Mesothelial cell of epicardium (in vitro differentiated cells): ENCODE measurements at regions not wholly inside any gene's neighbourhood (a gene's known extent, or its start where the extent isn't known, plus 50 kb on each side); places are given as distances from the start of the nearest gene placed in this dataset.

Experiments
- DNase-seq, 2 experiments: peaks; one replicate each; pipeline ENCODE4 v3.0.0; 2021; ENCODE audit warnings: low spot score in 2 of 2; ENCODE audit not compliant: unreplicated experiment in 2 of 2
- H3K27ac Mint-ChIP-seq: 2 replicates; pipeline ENCODE4 v1.8.0; 2021; ENCODE audit warnings: mixed read lengths
- H3K27me3 Mint-ChIP-seq: 2 replicates; pipeline ENCODE4 v1.8.0; 2021; ENCODE audit warnings: low read depth, mixed read lengths
- H3K36me3 Mint-ChIP-seq: 2 replicates; pipeline ENCODE4 v1.8.0; 2021; ENCODE audit warnings: mixed read lengths
- H3K4me1 Mint-ChIP-seq: 2 replicates; pipeline ENCODE4 v1.8.0; 2021; ENCODE audit warnings: mixed read lengths
- H3K4me3 Mint-ChIP-seq: 2 replicates; pipeline ENCODE4 v1.8.0; 2021; ENCODE audit warnings: mild to moderate bottlenecking, moderate library complexity, mixed read lengths
- H3K9me3 Mint-ChIP-seq: 2 replicates; pipeline ENCODE4 v1.8.0; 2021; ENCODE audit warnings: mixed read lengths
- TF ChIP-seq, protein P1 (sequence below): fragments of 200-600 bp; sonication (generic); IDR thresholded peaks from one replicate; pipeline ENCODE4 v1.5.0; 2021; ENCODE audit warnings: antibody characterized with exemption; ENCODE audit not compliant: unreplicated experiment

GRCh38 chr3:187802203-187802927 lies 57.1 kb upstream of the BCL6 start:
- TF ChIP-seq, protein P1, sequence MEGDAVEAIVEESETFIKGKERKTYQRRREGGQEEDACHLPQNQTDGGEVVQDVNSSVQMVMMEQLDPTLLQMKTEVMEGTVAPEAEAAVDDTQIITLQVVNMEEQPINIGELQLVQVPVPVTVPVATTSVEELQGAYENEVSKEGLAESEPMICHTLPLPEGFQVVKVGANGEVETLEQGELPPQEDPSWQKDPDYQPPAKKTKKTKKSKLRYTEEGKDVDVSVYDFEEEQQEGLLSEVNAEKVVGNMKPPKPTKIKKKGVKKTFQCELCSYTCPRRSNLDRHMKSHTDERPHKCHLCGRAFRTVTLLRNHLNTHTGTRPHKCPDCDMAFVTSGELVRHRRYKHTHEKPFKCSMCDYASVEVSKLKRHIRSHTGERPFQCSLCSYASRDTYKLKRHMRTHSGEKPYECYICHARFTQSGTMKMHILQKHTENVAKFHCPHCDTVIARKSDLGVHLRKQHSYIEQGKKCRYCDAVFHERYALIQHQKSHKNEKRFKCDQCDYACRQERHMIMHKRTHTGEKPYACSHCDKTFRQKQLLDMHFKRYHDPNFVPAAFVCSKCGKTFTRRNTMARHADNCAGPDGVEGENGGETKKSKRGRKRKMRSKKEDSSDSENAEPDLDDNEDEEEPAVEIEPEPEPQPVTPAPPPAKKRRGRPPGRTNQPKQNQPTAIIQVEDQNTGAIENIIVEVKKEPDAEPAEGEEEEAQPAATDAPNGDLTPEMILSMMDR: no peak
- Mint-ChIP-seq H3K27ac (no peak overlapping the region), H3K4me3 (no peak overlapping the region), H3K27me3 (no peaks in the 10 kb centered on the region), H3K9me3 (peaks cover 12% of the 10 kb centered on the region), H3K4me1 (peaks cover 5% of the 10 kb centered on the region), H3K36me3 (no peaks in the 10 kb centered on the region)
- DNase-seq: no peak

- no peaks in the 10 kb centered on the region for H3K36me3 Mint-ChIP-seq
- TF ChIP-seq, protein P1: no peak
- no peak overlapping the region for H3K4me3 Mint-ChIP-seq
- peaks cover 5% of the 10 kb centered on the region for H3K4me1 Mint-ChIP-seq
- H3K9me3 Mint-ChIP-seq: peaks cover 11% of the 10 kb centered on the region
- H3K27me3 Mint-ChIP-seq: no peaks in the 10 kb centered on the region
- DNase-seq: no peak
- no peak overlapping the region for H3K27ac Mint-ChIP-seq
Measured at GRCh38 chr3:187802928-187803259, 57.6 kb upstream of the BCL6 start.

- no peaks in the 10 kb centered on the region for H3K36me3 Mint-ChIP-seq
Measured at GRCh38 chr3:187804120-187804744, 59.0 kb upstream of the BCL6 start.

GRCh38 chr3:187804745-187805121 lies 59.5 kb upstream of the BCL6 start:
- no peak overlapping the region for H3K27ac Mint-ChIP-seq
- TF ChIP-seq, protein P1: no peak

More at GRCh38 chr3:187804120-187804744, 59.0 kb upstream of the BCL6 start:
- Mint-ChIP-seq H3K9me3 (peaks cover 8% of the 10 kb centered on the region), H3K4me3 (no peak overlapping the region), H3K27ac (no peak overlapping the region), H3K4me1 (peaks cover 17% of the 10 kb centered on the region), H3K27me3 (no peaks in the 10 kb centered on the region)
- TF ChIP-seq, protein P1: no peak
- DNase-seq: no peak

DNA sequence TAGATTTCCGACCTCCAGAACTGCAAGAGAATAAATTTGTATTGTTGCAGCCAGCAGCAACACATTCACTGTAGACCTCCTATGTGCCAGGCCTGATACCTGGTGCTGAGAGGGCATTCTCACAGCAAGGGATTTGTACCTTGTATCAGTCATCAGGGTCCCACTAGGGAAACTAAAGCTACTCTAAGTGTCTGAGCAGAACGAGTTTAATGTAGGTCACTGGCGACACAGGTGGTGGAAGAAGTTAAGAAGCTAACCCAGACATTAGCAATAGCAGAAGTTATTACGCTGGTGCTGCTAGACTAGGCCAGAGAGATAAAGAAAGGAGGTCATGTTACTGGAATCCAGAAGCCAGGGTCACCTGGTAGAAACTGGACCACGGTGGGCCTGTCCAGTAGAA lies 60.5 kb upstream of the BCL6 start:
- TF ChIP-seq, protein P1: no peak
- Mint-ChIP-seq H3K27ac (no peak overlapping the region), H3K9me3 (peaks cover 8% of the 10 kb centered on the region), H3K4me3 (no peak overlapping the region), H3K27me3 (no peaks in the 10 kb centered on the region), H3K36me3 (no peaks in the 10 kb centered on the region), H3K4me1 (peaks cover 28% of the 10 kb centered on the region)
- DNase-seq: no peak

More at GRCh38 chr3:187804745-187805121, 59.5 kb upstream of the BCL6 start:
- H3K9me3 Mint-ChIP-seq: peaks cover 8% of the 10 kb centered on the region
- no peak for DNase-seq
- H3K27me3 Mint-ChIP-seq: no peaks in the 10 kb centered on the region
- no peaks in the 10 kb centered on the region for H3K36me3 Mint-ChIP-seq
- no peak overlapping the region for H3K4me3 Mint-ChIP-seq
- H3K4me1 Mint-ChIP-seq: peaks cover 20% of the 10 kb centered on the region
